Activated CD8-positive, alpha-beta T cell treated with anti-CD3 and anti-CD28 coated beads for 36 hours (primary cell): ENCODE measurements at regions not wholly inside any gene's neighbourhood (a gene's known extent, or its start where the extent isn't known, plus 50 kb on each side); places are given as distances from the start of the nearest gene placed in this dataset.

Experiments used
- ATAC-seq: fragments of 200-7000 bp; cut with Tn5 transposase; one replicate; pipeline ENCODE4 v1.10.0; 2021; ENCODE audit warnings: mild to moderate bottlenecking, moderate library complexity
- CTCF ChIA-PET: fragments of 350-600 bp; sonication (Branson Sonifier 250); formaldehyde crosslinking; loops from one replicate; lab custom pipeline; 2021; ENCODE audit warnings: antibody characterized with exemption; lab: Charles Lee
- POLR2A ChIA-PET: fragments of 350-600 bp; sonication (Branson Sonifier 250); formaldehyde crosslinking; loops from one replicate; lab custom pipeline; 2021; ENCODE audit warnings: antibody characterized with exemption; lab: Charles Lee
- DNase-seq: peaks from one replicate; pipeline ENCODE4 v3.0.0-alpha.2; 2020
- H3K27ac Mint-ChIP-seq: one replicate; pipeline ENCODE4 v1.8.0; 2021; ENCODE audit warnings: mild to moderate bottlenecking, mixed read lengths
- H3K27me3 Mint-ChIP-seq: one replicate; pipeline ENCODE4 v1.8.0; 2021; ENCODE audit warnings: mixed read lengths
- H3K36me3 Mint-ChIP-seq: one replicate; pipeline ENCODE4 v1.8.0; 2021; ENCODE audit warnings: low read depth, mixed read lengths
- H3K4me1 Mint-ChIP-seq: one replicate; pipeline ENCODE4 v1.8.0; 2021; ENCODE audit warnings: low read depth, mixed read lengths
- H3K4me3 Mint-ChIP-seq: one replicate; pipeline ENCODE4 v1.8.0; 2021; ENCODE audit warnings: mild to moderate bottlenecking, moderate library complexity, mixed read lengths
- H3K9me3 Mint-ChIP-seq: one replicate; pipeline ENCODE4 v1.8.0; 2021; ENCODE audit warnings: mixed read lengths
- intact Hi-C: fragments of 100-400 bp; cut with micrococcal nuclease; formaldehyde crosslinking; loops from one replicate; pipeline ENCODE4 v1.10.0; 2022
- TF ChIP-seq, protein P1 (sequence below): fragments of 200-600 bp; IDR thresholded peaks from one replicate; pipeline ENCODE4 v1.8.0; 2022; ENCODE audit warnings: antibody characterized with exemption, mild to moderate bottlenecking

DNA sequence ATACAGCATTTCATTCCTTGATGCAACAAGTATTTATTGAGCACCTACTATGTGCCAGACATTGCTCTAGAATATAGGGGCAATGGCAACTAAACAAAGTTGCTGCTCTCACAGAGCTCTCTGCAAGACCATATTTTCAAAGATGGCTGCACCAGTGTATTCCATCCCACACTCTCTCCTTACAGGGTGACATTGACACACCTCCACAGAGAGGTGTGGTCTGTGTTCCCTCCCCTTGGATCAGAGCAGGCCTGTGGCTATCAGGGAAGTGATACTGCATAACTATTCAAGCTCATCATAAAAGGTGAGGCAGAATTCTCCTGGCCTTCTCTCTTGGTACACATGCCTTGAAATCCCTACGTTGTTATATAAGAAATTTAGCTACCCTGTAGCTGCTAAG, 95.3 kb upstream of the SOD3 start:
- Mint-ChIP-seq H3K4me1 (no peaks in the 10 kb centered on the region), H3K27me3 (peaks cover 2% of the 10 kb centered on the region), H3K27ac (no peak overlapping the region), H3K9me3 (no peaks in the 10 kb centered on the region), H3K4me3 (no peak overlapping the region), H3K36me3 (no peaks in the 10 kb centered on the region)
- ATAC-seq (no peak), DNase-seq (no peak)
- TF ChIP-seq, protein P1, sequence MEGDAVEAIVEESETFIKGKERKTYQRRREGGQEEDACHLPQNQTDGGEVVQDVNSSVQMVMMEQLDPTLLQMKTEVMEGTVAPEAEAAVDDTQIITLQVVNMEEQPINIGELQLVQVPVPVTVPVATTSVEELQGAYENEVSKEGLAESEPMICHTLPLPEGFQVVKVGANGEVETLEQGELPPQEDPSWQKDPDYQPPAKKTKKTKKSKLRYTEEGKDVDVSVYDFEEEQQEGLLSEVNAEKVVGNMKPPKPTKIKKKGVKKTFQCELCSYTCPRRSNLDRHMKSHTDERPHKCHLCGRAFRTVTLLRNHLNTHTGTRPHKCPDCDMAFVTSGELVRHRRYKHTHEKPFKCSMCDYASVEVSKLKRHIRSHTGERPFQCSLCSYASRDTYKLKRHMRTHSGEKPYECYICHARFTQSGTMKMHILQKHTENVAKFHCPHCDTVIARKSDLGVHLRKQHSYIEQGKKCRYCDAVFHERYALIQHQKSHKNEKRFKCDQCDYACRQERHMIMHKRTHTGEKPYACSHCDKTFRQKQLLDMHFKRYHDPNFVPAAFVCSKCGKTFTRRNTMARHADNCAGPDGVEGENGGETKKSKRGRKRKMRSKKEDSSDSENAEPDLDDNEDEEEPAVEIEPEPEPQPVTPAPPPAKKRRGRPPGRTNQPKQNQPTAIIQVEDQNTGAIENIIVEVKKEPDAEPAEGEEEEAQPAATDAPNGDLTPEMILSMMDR: no peak
- intact Hi-C loops: no loop called here
- ChIA-PET POLR2A (no interaction called here), CTCF (no interaction called here)

DNA sequence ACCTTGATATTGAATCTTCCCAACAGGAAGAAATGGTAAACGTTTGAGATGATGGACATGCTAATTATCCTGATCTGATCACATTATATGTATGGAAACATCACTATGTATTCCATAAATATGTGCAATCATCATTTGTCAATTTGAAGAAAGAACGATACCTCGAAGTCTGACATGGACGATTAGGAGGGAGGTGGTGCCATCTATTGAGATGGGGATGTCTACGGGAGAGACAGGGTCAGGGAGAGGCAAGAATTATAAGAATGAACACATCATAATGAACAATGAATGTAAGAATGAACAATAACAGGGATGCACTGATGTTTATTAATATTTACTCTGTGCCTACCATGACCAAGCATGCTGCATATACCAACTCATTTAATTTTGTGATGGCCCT, 93.7 kb upstream of the SOD3 start:
- peaks cover 2% of the 10 kb centered on the region for H3K27me3 Mint-ChIP-seq
- no peaks in the 10 kb centered on the region for H3K4me1 Mint-ChIP-seq
- H3K27ac Mint-ChIP-seq: no peak overlapping the region
- no peak overlapping the region for H3K4me3 Mint-ChIP-seq
- DNase-seq (no peak), ATAC-seq (no peak)
- no peaks in the 10 kb centered on the region for H3K9me3 Mint-ChIP-seq
- intact Hi-C loops: no loop called here
- CTCF ChIA-PET: no interaction called here
- POLR2A ChIA-PET: no interaction called here
- TF ChIP-seq, protein P1: no peak
- no peaks in the 10 kb centered on the region for H3K36me3 Mint-ChIP-seq

DNA sequence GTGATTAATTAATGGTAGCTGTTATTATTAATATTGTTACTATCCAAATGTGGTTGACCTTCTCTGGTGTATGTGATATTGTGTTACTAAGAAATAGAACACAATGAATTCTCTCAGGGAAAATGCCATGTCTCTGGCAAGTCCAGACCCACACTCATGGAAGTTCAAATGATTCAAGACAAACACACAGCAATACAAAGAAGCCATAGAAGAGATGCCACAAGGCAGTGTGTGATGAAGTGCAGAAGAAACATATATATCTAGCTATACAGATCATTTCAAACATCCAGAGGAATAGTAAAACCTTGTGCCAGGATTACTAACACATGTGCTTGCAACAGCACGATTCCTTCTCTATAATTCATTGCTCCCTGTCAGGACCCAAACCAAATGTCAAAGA, 93.1 kb upstream of the SOD3 start:
- H3K36me3 Mint-ChIP-seq: no peaks in the 10 kb centered on the region
- H3K4me1 Mint-ChIP-seq: no peaks in the 10 kb centered on the region
- intact Hi-C loops: no loop called here
- no peak overlapping the region for H3K4me3 Mint-ChIP-seq
- DNase-seq (no peak), ATAC-seq (no peak)
- ChIA-PET POLR2A (no interaction called here), CTCF (no interaction called here)
- H3K27ac Mint-ChIP-seq: no peak overlapping the region
- H3K27me3 Mint-ChIP-seq: peaks cover 2% of the 10 kb centered on the region
- TF ChIP-seq, protein P1: no peak
- no peaks in the 10 kb centered on the region for H3K9me3 Mint-ChIP-seq

DNA sequence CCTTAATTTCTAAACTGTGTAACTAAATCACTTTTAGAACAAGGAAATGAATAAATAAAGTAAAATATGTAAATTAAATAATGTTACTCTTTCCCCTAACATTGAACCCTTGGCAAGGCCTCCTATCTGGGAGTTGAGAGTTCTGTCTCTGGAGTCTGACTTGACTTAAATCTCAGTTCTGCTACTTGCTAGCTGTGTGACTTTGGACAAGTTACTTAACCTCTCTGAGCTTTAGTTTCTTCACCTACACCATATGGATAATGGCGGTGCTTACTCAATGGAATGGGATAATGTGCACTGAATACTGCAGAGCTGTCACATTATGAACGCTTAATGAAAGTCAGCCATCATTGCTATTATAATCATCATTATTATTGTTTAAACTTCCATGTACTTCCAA, 92.1 kb upstream of the SOD3 start:
- Mint-ChIP-seq H3K9me3 (no peaks in the 10 kb centered on the region), H3K27me3 (peaks cover 2% of the 10 kb centered on the region), H3K4me1 (no peaks in the 10 kb centered on the region), H3K4me3 (no peak overlapping the region), H3K27ac (no peak overlapping the region), H3K36me3 (no peaks in the 10 kb centered on the region)
- ATAC-seq (no peak), DNase-seq (no peak)
- TF ChIP-seq, protein P1: no peak
- ChIA-PET CTCF (no interaction called here), POLR2A (no interaction called here)
- intact Hi-C loops: no loop called here

DNA sequence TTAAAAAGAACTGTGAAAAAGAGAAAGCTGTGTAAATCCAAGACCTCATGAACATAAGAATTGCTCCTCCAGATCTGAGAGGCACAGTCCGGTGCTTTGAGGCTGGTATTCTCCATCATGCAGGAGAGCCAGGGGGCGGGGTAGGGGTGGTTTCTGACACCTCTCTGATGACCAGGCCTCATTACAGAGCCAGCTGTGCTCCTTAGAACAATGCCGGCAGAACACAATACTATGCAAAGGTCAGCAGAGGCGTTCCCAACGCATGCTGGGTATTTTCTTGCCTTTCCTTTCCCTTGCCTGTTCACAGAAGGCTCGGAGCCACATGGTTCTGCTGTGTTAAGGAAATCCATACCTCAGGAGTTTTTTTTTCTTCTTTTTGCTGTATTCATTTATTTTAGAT, 91.2 kb upstream of the SOD3 start:
- Mint-ChIP-seq H3K9me3 (no peaks in the 10 kb centered on the region), H3K4me1 (no peaks in the 10 kb centered on the region), H3K27me3 (peaks cover 2% of the 10 kb centered on the region), H3K4me3 (no peak overlapping the region), H3K27ac (no peak overlapping the region), H3K36me3 (no peaks in the 10 kb centered on the region)
- CTCF ChIA-PET: no interaction called here
- intact Hi-C loops: no loop called here
- ATAC-seq: no peak
- no peak for DNase-seq
- TF ChIP-seq, protein P1: no peak
- POLR2A ChIA-PET: no interaction called here
